ENCODE measurements at regions not wholly inside any gene's neighbourhood (a gene's known extent, or its start where the extent isn't known, plus 50 kb on each side); places are given as distances from the start of the nearest gene placed in this dataset.

DNA sequence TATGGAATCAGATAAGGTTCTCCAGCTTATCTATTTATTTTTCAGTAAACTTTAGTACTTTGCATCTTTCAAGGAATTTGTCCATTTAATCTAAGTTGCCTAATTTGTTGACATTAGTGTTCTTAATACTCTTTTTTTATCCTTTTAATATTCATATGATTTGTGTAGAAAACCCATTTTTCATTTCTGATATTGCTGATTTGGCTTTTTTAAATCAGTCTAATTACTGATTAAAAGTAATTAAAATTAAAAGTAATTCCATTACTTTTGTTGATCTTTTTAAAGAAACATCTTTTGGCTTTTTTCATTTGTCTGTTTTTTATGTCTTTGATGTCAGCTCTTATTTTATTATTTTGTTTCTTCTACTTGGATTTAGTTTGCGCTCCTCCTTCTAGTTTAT is 101.2 kb downstream of the CGGBP1 start:
- H3K4me2 ChIP-seq (ENCODE audit: control insufficient read depth, extremely low read depth, insufficient read depth, low read depth, low read length): no peak overlapping the region
- H3K4me1 ChIP-seq (ENCODE audit: control insufficient read depth, extremely low read depth, insufficient read depth, low read length): no peaks in the 10 kb centered on the region
- no peaks in the 10 kb centered on the region for H3K36me3 ChIP-seq (ENCODE audit: control insufficient read depth in 2 of 2, extremely low read depth in 1 of 2, insufficient read depth in 2 of 2, low read length in 2 of 2)
- H3K9me3 ChIP-seq (ENCODE audit: control insufficient read depth, low read depth, low read length): no peaks in the 10 kb centered on the region
- no peak overlapping the region for H3K9ac ChIP-seq (ENCODE audit: control insufficient read depth, extremely low read depth, insufficient read depth, low read length)
- H3K79me2 ChIP-seq (ENCODE audit: control insufficient read depth, insufficient read depth, low read length): no peaks in the 10 kb centered on the region
- no peaks in the 10 kb centered on the region for H3K9me1 ChIP-seq (ENCODE audit: control insufficient read depth, extremely low read depth, insufficient read depth, low read length)
- no peak overlapping the region for H3K4me3 ChIP-seq (ENCODE audit: control insufficient read depth in 2 of 3, extremely low read depth in 1 of 3, insufficient read depth in 2 of 3, low read depth in 1 of 3, low read length in 3 of 3)
- no peak overlapping the region for H3K27ac ChIP-seq (ENCODE audit: control insufficient read depth, insufficient read depth, low read length)
- H3K27me3 ChIP-seq (ENCODE audit: control insufficient read depth, extremely low read depth, insufficient read depth, low read length): no peaks in the 10 kb centered on the region
- TF ChIP-seq, protein P1, sequence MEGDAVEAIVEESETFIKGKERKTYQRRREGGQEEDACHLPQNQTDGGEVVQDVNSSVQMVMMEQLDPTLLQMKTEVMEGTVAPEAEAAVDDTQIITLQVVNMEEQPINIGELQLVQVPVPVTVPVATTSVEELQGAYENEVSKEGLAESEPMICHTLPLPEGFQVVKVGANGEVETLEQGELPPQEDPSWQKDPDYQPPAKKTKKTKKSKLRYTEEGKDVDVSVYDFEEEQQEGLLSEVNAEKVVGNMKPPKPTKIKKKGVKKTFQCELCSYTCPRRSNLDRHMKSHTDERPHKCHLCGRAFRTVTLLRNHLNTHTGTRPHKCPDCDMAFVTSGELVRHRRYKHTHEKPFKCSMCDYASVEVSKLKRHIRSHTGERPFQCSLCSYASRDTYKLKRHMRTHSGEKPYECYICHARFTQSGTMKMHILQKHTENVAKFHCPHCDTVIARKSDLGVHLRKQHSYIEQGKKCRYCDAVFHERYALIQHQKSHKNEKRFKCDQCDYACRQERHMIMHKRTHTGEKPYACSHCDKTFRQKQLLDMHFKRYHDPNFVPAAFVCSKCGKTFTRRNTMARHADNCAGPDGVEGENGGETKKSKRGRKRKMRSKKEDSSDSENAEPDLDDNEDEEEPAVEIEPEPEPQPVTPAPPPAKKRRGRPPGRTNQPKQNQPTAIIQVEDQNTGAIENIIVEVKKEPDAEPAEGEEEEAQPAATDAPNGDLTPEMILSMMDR (optimal IDR thresholded peaks at IDR 0.05 in 1 of 3, IDR thresholded peaks at IDR 0.05 in 1 of 3, conservative IDR thresholded peaks at IDR 0.05 in 1 of 3; ENCODE audit: extremely low read depth in 1 of 3, insufficient read depth in 2 of 3, low read length in 3 of 3): no peak
- TF ChIP-seq EZH2 (IDR thresholded peaks at IDR 0.05; ENCODE audit: low read length): no peak
- no peak overlapping the region for H2AFZ ChIP-seq (ENCODE audit: control insufficient read depth, low read length)
- no peak for FAIRE-seq
- dilution Hi-C loops (cut with MboI; ENCODE audit: extremely low pct_ligation_motif_present, low sequenced_read_pairs): no loop called here
- no peaks in the 10 kb centered on the region for H4K20me1 ChIP-seq (ENCODE audit: control insufficient read depth, extremely low read depth, insufficient read depth, low read length)
- DNase-seq (ENCODE audit: low read depth, low spot score): no peak

DNA sequence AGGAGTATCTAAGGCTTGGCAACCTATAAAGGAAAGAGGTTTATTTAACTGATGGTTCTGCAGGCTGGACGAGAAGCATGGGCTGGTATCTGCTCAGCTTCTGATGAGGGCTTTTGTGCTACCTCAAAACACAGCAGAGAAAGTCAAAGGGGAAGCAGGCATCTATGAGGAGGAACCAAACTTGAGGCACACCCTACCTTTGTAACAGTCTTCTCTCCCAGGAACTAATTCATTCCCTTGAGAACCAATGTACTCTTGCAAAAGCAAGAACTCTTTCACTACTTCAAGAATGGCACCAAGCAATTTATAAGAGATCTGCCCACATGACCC is 109.0 kb downstream of the CGGBP1 start:
- no peaks in the 10 kb centered on the region for H3K4me1 ChIP-seq (ENCODE audit: control insufficient read depth, extremely low read depth, insufficient read depth, low read length)
- H3K9me1 ChIP-seq (ENCODE audit: control insufficient read depth, extremely low read depth, insufficient read depth, low read length): no peaks in the 10 kb centered on the region
- no peak overlapping the region for H3K9ac ChIP-seq (ENCODE audit: control insufficient read depth, extremely low read depth, insufficient read depth, low read length)
- TF ChIP-seq, protein P1 (optimal IDR thresholded peaks at IDR 0.05 in 1 of 3, IDR thresholded peaks at IDR 0.05 in 1 of 3, conservative IDR thresholded peaks at IDR 0.05 in 1 of 3; ENCODE audit: extremely low read depth in 1 of 3, insufficient read depth in 2 of 3, low read length in 3 of 3): no peak
- TF ChIP-seq EZH2 (IDR thresholded peaks at IDR 0.05; ENCODE audit: low read length): no peak
- no peaks in the 10 kb centered on the region for H3K9me3 ChIP-seq (ENCODE audit: control insufficient read depth, low read depth, low read length)
- H3K4me2 ChIP-seq (ENCODE audit: control insufficient read depth, extremely low read depth, insufficient read depth, low read depth, low read length): no peak overlapping the region
- no peak for DNase-seq (ENCODE audit: low read depth, low spot score)
- dilution Hi-C loops (cut with MboI; ENCODE audit: extremely low pct_ligation_motif_present, low sequenced_read_pairs): no loop called here
- H3K27me3 ChIP-seq (ENCODE audit: control insufficient read depth, extremely low read depth, insufficient read depth, low read length): no peaks in the 10 kb centered on the region
- no peaks in the 10 kb centered on the region for H3K36me3 ChIP-seq (ENCODE audit: control insufficient read depth in 2 of 2, extremely low read depth in 1 of 2, insufficient read depth in 2 of 2, low read length in 2 of 2)
- no peak overlapping the region for H3K27ac ChIP-seq (ENCODE audit: control insufficient read depth, insufficient read depth, low read length)
- no peak overlapping the region for H2AFZ ChIP-seq (ENCODE audit: control insufficient read depth, low read length)
- no peak overlapping the region for H3K4me3 ChIP-seq (ENCODE audit: control insufficient read depth in 2 of 3, extremely low read depth in 1 of 3, insufficient read depth in 2 of 3, low read depth in 1 of 3, low read length in 3 of 3)
- no peak for FAIRE-seq
- no peaks in the 10 kb centered on the region for H4K20me1 ChIP-seq (ENCODE audit: control insufficient read depth, extremely low read depth, insufficient read depth, low read length)
- no peaks in the 10 kb centered on the region for H3K79me2 ChIP-seq (ENCODE audit: control insufficient read depth, insufficient read depth, low read length)

All from keratinocyte (primary cell).